Ovary (tissue), 7 donors: ENCODE measurements at regions not wholly inside any gene's neighbourhood (a gene's known extent, or its start where the extent isn't known, plus 50 kb on each side); places are given as distances from the start of the nearest gene placed in this dataset.

Experiments
- DNase-seq, 5 donors: peaks; one replicate each; pipeline ENCODE4 v3.0.0-alpha.2; 2019 to 2020
- H3K27ac ChIP-seq, 2 donors: fragments of 200-600 bp; one replicate each; pipeline versions ENCODE4 v1.5.1 to v1.8.0; 2019 to 2022
- H3K27me3 ChIP-seq: fragments of 200-600 bp; one replicate; pipeline ENCODE4 v1.8.0; 2022
- H3K36me3 ChIP-seq: fragments of 200-600 bp; sonication (generic); one replicate; pipeline ENCODE4 v1.5.1; 2019
- H3K4me1 ChIP-seq: one replicate; pipeline ENCODE4 v1.8.1; 2013; ENCODE audit warnings: mild to moderate bottlenecking, moderate library complexity; ENCODE audit not compliant: insufficient read depth
- H3K4me3 ChIP-seq: fragments of 200-600 bp; sonication (generic); one replicate; pipeline ENCODE4 v1.5.1; 2017
- H3K9me3 ChIP-seq, 2 donors: fragments of 200-600 bp in 1 of 2; sonication (generic) in 1 of 2; one replicate each; pipeline versions ENCODE4 v1.5.1 to v1.8.1; 2013 to 2019; ENCODE audit warnings: mild to moderate bottlenecking in 1 of 2, moderate library complexity in 1 of 2
- EP300 ChIP-seq: sonication (generic); formaldehyde crosslinking; IDR thresholded peaks from one replicate; pipeline ENCODE4 v1.6.1; 2017; ENCODE audit warnings: antibody characterized with exemption
- POLR2A ChIP-seq: fragments of 450-650 bp; IDR thresholded peaks from one replicate; pipeline ENCODE4 v1.6.1; 2017; ENCODE audit warnings: antibody characterized with exemption, mild to moderate bottlenecking, moderate library complexity
- WGBS, 3 donors: extraction: QIAGEN DNeasy Blood & Tissue Kit in 1 of 3; methylation state at CpG; one replicate each; pipeline versions ENCODE4 v1.1.5 to v1.1.7; 2013 to 2017; 5-methylcytosine and 5-hydroxymethylcytosine counted together
- intact Hi-C, 4 donors: fragments of 100-400 bp; cut with DNase I; formaldehyde crosslinking; loops; one replicate each; pipeline versions ENCODE4 v1.11.0 to v1.15.1; 2022 to 2023
- TF ChIP-seq, protein P1 (sequence below), 3 donors: fragments of 450-650 bp in 2 of 3; fragments of 200-600 bp in 1 of 3; IDR thresholded peaks; one replicate each; pipeline versions ENCODE4 v1.5.1 to v1.8.0; 2016 to 2022; ENCODE audit warnings: antibody characterized with exemption in 3 of 3, mild to moderate bottlenecking in 1 of 3
- donor health status: DM: no; HTN: no; CAD: no; lungs with moderate emphysema.
- donor health status: DM: no; HTN: no; CAD: no.
- donor health status: Bipolar disorder and iron deficiency.
- donor health status: DM: no; HTN: no; CAD: no.
- donor health status: DM: yes; HTN: yes; CAD: no.

DNA sequence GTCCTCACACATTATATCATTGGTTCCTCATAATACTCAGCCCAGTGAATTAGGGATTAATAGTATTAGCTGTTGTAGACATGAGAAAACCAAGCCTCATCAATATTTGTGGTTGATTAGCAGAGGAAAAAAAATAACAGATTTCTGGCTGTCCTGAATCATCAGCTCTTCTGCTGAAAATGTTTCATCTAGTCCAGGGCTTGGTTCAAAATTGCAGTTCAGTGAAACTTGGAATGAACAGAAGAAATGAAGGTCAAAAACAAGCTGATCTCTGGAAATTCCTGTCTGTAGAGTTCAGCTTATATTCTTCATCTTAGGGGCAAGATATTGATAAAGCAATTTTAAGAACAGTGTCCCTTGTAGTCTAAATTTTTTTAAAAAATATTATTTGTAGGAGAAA, 361.1 kb upstream of the CCDC179 start:
- H3K27ac ChIP-seq: no peak overlapping the region
- intact Hi-C loops: no loop called here
- no peak overlapping the region for H3K4me3 ChIP-seq
- DNase-seq: no peak
- no peaks in the 10 kb centered on the region for H3K9me3 ChIP-seq
- H3K27me3 ChIP-seq: no peaks in the 10 kb centered on the region
- no peak for TF ChIP-seq POLR2A
- H3K36me3 ChIP-seq: no peaks in the 10 kb centered on the region
- no peaks in the 10 kb centered on the region for H3K4me1 ChIP-seq

DNA sequence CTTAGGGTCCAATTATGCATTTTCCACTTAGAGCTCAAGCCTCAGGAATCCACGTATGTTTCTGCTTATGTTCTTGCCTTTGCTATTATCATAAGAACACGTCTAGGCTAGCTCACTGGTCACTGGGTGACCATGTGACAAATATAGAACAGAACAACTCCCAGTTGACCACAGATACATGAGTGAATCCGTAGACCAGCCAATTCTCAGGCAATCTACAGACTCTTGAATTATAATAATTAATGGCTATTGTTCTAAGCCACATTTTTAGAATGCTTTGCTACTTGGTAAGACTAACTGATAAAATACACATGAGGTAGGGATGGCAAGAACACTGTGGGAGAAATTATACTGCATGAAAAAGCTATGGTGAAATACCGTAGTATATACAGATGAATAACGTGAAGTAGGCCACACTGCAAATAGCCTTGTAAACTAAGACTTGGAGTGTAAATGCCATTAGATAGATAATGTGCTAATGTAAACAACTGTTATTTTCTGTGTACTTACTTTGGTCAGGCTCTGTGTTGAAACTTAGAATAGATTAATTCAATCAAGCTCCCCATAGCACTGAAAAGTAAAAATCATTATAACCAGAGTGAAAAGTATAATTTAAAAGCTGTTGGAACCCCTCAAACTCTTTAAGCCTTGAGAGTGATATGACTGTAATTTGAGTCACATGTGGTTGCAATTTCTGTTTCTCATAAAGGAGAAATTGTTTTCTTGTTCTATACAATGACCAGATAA, 366.2 kb upstream of the CCDC179 start:
- no peaks in the 10 kb centered on the region for H3K27me3 ChIP-seq
- H3K9me3 ChIP-seq: no peaks in the 10 kb centered on the region
- no peaks in the 10 kb centered on the region for H3K36me3 ChIP-seq
- WGBS, 3 donors: 61 to 77% (median 63%) methylated on average over 5 of the region's 5 CpGs
- no peak for DNase-seq
- H3K27ac ChIP-seq: no peak overlapping the region
- no peak overlapping the region for H3K4me3 ChIP-seq
- TF ChIP-seq, protein P1, sequence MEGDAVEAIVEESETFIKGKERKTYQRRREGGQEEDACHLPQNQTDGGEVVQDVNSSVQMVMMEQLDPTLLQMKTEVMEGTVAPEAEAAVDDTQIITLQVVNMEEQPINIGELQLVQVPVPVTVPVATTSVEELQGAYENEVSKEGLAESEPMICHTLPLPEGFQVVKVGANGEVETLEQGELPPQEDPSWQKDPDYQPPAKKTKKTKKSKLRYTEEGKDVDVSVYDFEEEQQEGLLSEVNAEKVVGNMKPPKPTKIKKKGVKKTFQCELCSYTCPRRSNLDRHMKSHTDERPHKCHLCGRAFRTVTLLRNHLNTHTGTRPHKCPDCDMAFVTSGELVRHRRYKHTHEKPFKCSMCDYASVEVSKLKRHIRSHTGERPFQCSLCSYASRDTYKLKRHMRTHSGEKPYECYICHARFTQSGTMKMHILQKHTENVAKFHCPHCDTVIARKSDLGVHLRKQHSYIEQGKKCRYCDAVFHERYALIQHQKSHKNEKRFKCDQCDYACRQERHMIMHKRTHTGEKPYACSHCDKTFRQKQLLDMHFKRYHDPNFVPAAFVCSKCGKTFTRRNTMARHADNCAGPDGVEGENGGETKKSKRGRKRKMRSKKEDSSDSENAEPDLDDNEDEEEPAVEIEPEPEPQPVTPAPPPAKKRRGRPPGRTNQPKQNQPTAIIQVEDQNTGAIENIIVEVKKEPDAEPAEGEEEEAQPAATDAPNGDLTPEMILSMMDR (IDR thresholded peaks at IDR 0.05): no peak
- no peak for TF ChIP-seq POLR2A
- no peak for TF ChIP-seq EP300
- no peaks in the 10 kb centered on the region for H3K4me1 ChIP-seq
- intact Hi-C loops: no loop called here

DNA sequence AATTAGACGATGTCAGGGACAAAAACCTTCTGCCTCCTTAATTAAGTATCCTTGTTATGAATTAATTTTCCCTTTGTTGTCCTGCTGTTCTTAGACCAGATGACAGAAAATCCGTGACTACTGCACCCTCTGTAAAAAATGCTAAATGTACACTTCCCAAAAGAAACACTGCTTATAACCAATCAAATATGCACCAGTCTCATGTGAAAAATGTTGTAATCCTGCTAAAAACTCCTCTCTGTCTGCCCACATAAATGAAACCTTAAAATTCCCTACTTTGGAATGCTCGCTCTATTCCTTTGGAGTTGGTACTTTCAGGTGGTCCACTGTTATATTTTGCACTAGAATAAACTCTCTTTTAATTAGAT, 366.8 kb upstream of the CCDC179 start:
- Histone ChIP-seq H3K27me3 (no peaks in the 10 kb centered on the region), H3K4me3 (no peak overlapping the region), H3K4me1 (no peaks in the 10 kb centered on the region), H3K27ac (no peak overlapping the region), H3K36me3 (no peaks in the 10 kb centered on the region), H3K9me3 (no peaks in the 10 kb centered on the region)
- no peak for DNase-seq
- WGBS, 3 donors: 30 to 31% (median 31%) methylated on average over 3 of the region's 3 CpGs
- TF ChIP-seq POLR2A: no peak
- TF ChIP-seq, protein P1 (IDR thresholded peaks at IDR 0.05): no peak
- TF ChIP-seq EP300: no peak
- intact Hi-C loops: no loop called here

DNA sequence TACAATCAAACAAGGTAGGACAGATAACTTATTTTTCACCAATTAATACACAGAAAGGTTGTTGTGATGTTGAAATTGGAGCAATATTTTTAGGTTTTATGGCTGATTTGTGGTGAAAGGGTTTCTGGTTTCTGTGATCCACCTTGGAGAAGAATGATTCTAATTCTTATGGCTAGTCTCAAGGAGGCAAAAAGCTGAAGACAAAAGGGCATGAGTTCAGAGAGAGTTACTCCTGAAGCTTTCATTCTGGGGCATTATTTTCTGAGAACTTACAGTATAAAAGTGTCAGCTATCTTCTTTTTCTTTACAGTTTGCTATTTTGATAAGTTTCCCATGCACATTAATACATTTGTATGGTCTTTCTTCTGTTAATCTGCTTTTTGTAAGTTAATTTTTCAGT, 372.4 kb upstream of the CCDC179 start:
- Histone ChIP-seq H3K27ac (no peak overlapping the region), H3K27me3 (no peaks in the 10 kb centered on the region), H3K36me3 (no peaks in the 10 kb centered on the region), H3K4me1 (no peaks in the 10 kb centered on the region), H3K9me3 (no peaks in the 10 kb centered on the region), H3K4me3 (no peak overlapping the region)
- intact Hi-C loops: no loop called here
- TF ChIP-seq POLR2A (no peak), EP300 (no peak)
- TF ChIP-seq, protein P1 (IDR thresholded peaks at IDR 0.05): no peak
- no peak for DNase-seq

DNA sequence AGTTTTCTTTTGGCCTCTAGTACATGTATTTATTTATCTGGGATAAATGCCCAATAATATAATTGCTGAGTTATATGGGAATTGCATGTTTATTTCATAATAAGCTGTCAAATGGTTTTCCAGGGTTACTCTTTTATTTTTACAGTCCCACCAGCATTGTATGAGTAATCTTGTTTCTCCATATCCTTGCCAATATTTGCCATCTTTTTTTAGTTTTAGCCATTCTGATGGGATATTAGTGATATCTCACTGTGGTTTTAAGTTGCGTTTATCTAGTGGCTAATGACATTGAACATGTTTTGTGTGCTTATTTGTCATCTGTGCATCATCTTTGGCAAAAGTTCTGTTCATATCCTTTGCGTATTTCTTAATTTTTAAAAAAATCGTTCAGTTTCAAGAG, 372.8 kb upstream of the CCDC179 start:
- Histone ChIP-seq H3K36me3 (no peaks in the 10 kb centered on the region), H3K4me1 (no peaks in the 10 kb centered on the region)

More for the DNA sequence above, 372.8 kb upstream of the CCDC179 start:
- no peak overlapping the region for H3K27ac ChIP-seq
- H3K27me3 ChIP-seq: no peaks in the 10 kb centered on the region
- DNase-seq: no peak
- H3K4me3 ChIP-seq: no peak overlapping the region
- intact Hi-C loops: no loop called here
- no peaks in the 10 kb centered on the region for H3K9me3 ChIP-seq
- no peak for TF ChIP-seq EP300
- no peak for TF ChIP-seq POLR2A
- TF ChIP-seq, protein P1 (IDR thresholded peaks at IDR 0.05): no peak
- WGBS, 3 donors: 37 to 44% (median 38%) methylated on average over 3 of the region's 3 CpGs
